GM12878 (cell line): ENCODE measurements at regions not wholly inside any gene's neighbourhood (a gene's known extent, or its start where the extent isn't known, plus 50 kb on each side); places are given as distances from the start of the nearest gene placed in this dataset.

Source experiments
- ATAC-seq: fragments of 200-7000 bp; cut with Tn5 transposase; 3 replicates; pipeline ENCODE4 v1.9.1; 2020; ENCODE audit warnings: mild to moderate bottlenecking, moderate library complexity
- BruUV-seq: library from RNA; stranded (reverse); fragments of 400-500 nt; replicated peaks from 2 replicates; lab custom pipeline; 2021; lab: Mats Ljungman, UMichigan
- CTCF ChIA-PET: fragments of 300-600 bp; sonication (Branson Sonifier 250); formaldehyde crosslinking; extraction: SDS; loops from one replicate; lab custom pipeline; 2021; ENCODE audit warnings: inconsistent platforms; lab: Yijun Ruan, JAX
- POLR2A ChIA-PET: fragments of 350-600 bp; formaldehyde crosslinking; extraction: SDS; loops from one replicate; lab custom pipeline; 2021; ENCODE audit warnings: inconsistent platforms; lab: Charles Lee
- RAD21 ChIA-PET: fragments of 300-600 bp; sonication (Branson Sonifier 250); formaldehyde crosslinking; loops from one replicate; lab custom pipeline; 2023; ENCODE audit warnings: antibody characterized with exemption; ENCODE audit not compliant: unreplicated experiment; lab: Charles Lee
- SMC1A ChIA-PET: fragments of 300-600 bp; sonication (Branson Sonifier 250); formaldehyde crosslinking; loops from one replicate; lab custom pipeline; 2023; ENCODE audit not compliant: unreplicated experiment, uncharacterized antibody; lab: Charles Lee
- DNase-seq: peaks from one replicate; pipeline ENCODE4 v3.0.0-alpha.2; 2011; ENCODE audit warnings: low read depth, low spot score
- FAIRE-seq: peaks from 3 replicates; lab custom pipeline; 2011; peaks lifted over from hg19 to GRCh38; lab: Jason Lieb, UNC
- H2AFZ ChIP-seq: 2 replicates; pipeline ENCODE4 v1.6.0; 2011; ENCODE audit warnings: low read depth, low read length, control low read depth; ENCODE audit not compliant: control insufficient read depth
- H3K27ac ChIP-seq: 2 replicates; pipeline ENCODE4 v1.5.1; 2011; ENCODE audit warnings: control low read depth; ENCODE audit not compliant: control insufficient read depth, insufficient read depth
- H3K27me3 ChIP-seq, 2 experiments: replicated peaks in 1 of 2; 2 replicates each; pipeline versions ENCODE4 v1.6.0 to v1.6.1; 2011; ENCODE audit warnings: low read length in 1 of 2; ENCODE audit not compliant: control insufficient read depth in 2 of 2, insufficient read depth in 2 of 2
- H3K36me3 ChIP-seq, 2 experiments: 2 replicates each; pipeline ENCODE4 v1.5.1; 2011; ENCODE audit warnings: low read length in 1 of 2; ENCODE audit not compliant: control insufficient read depth in 2 of 2, insufficient read depth in 2 of 2
- H3K4me1 ChIP-seq: 2 replicates; pipeline ENCODE4 v1.6.1; 2011; ENCODE audit warnings: mild to moderate bottlenecking, low read length, moderate library complexity, mixed read lengths; ENCODE audit not compliant: control insufficient read depth, insufficient read depth
- H3K4me2 ChIP-seq: 2 replicates; pipeline ENCODE4 v1.6.0; 2011; ENCODE audit warnings: control low read depth; ENCODE audit not compliant: control insufficient read depth, insufficient read depth
- H3K4me3 ChIP-seq: fragments of 200-600 bp; sonication (generic); 2 replicates; pipeline ENCODE4 v1.5.1; 2016
- H3K79me2 ChIP-seq: 2 replicates; pipeline ENCODE4 v1.6.0; 2011; ENCODE audit warnings: low read length; ENCODE audit not compliant: control insufficient read depth, insufficient read depth
- H3K9ac ChIP-seq: 2 replicates; pipeline ENCODE4 v1.8.0; 2011; ENCODE audit warnings: low read length, control low read depth, mixed read lengths; ENCODE audit not compliant: control insufficient read depth, insufficient read depth
- H3K9me3 ChIP-seq: replicated peaks from 3 replicates; pipeline ENCODE4 v1.5.1; 2011; ENCODE audit warnings: mild to moderate bottlenecking, low read length; ENCODE audit not compliant: control insufficient read depth, insufficient read depth
- H4K20me1 ChIP-seq: 2 replicates; pipeline ENCODE4 v1.6.0; 2011; ENCODE audit not compliant: control insufficient read depth, insufficient read depth
- ATF7 ChIP-seq: fragments of 450-650 bp; IDR thresholded peaks from 2 replicates; pipeline ENCODE4 v1.6.1; 2016; ENCODE audit warnings: low read depth, mild to moderate bottlenecking
- CBFB ChIP-seq: IDR thresholded peaks from 2 replicates; pipeline ENCODE4 v1.6.1; 2016; ENCODE audit warnings: antibody characterized with exemption, low read depth
- CBX5 ChIP-seq: sonication (generic); IDR thresholded peaks from 2 replicates; pipeline ENCODE4 v1.6.1; 2016; ENCODE audit warnings: low read depth, moderate library complexity, mild to moderate bottlenecking, inconsistent platforms
- CEBPB ChIP-seq, 2 experiments: fragments of 150-350 bp in 1 of 2; IDR thresholded peaks; 2 replicates each; pipeline ENCODE4 v1.6.1; 2012 to 2014; ENCODE audit warnings: low read depth in 2 of 2, low read length in 2 of 2, borderline replicate concordance in 1 of 2, inconsistent platforms in 1 of 2
- E2F8 ChIP-seq: fragments of 450-650 bp; IDR thresholded peaks from 2 replicates; pipeline ENCODE4 v1.6.1; 2018; ENCODE audit warnings: mild to moderate bottlenecking, low read depth, moderate library complexity; ENCODE audit not compliant: partially characterized antibody
- FOS ChIP-seq: IDR thresholded peaks from 3 replicates; pipeline ENCODE4 v1.6.1; 2011; ENCODE audit warnings: borderline replicate concordance; ENCODE audit not compliant: insufficient read length; ENCODE audit errors: extremely low read depth
- GABPA ChIP-seq: IDR thresholded peaks from 2 replicates; pipeline ENCODE4 v1.6.1; 2014; ENCODE audit warnings: antibody characterized with exemption, low read depth, mild to moderate bottlenecking, inconsistent platforms
- HDGF ChIP-seq: fragments of 450-650 bp; IDR thresholded peaks from 2 replicates; pipeline ENCODE4 v1.6.1; 2016; ENCODE audit warnings: antibody characterized with exemption
- LARP7 ChIP-seq: fragments of 450-650 bp; IDR thresholded peaks from 2 replicates; pipeline ENCODE4 v1.6.1; 2017; ENCODE audit warnings: mild to moderate bottlenecking
- PAX5 ChIP-seq: IDR thresholded peaks from 2 replicates; pipeline ENCODE4 v1.6.1; 2011; ENCODE audit warnings: low read depth, low read length, borderline replicate concordance
- TCF3 ChIP-seq: IDR thresholded peaks from 2 replicates; pipeline ENCODE4 v1.6.1; 2012; ENCODE audit warnings: low read depth, mild to moderate bottlenecking, low read length, borderline replicate concordance; ENCODE audit not compliant: insufficient read depth
- ZBED1 ChIP-seq: IDR thresholded peaks from 2 replicates; pipeline ENCODE4 v1.6.1; 2016; ENCODE audit warnings: borderline replicate concordance
- ZBTB4 ChIP-seq: fragments of 450-650 bp; formaldehyde crosslinking; IDR thresholded peaks from 2 replicates; pipeline ENCODE4 v1.4.0; 2022; ENCODE audit warnings: mild to moderate bottlenecking, moderate library complexity
- ZNF274 ChIP-seq: IDR thresholded peaks from one replicate; pipeline ENCODE4 v1.8.0; 2011; ENCODE audit not compliant: insufficient read length, insufficient read depth
- WGBS: methylation state at CpG from one replicate; pipeline ENCODE4 v1.1.6; 2016; ENCODE audit warnings: low lambda C conversion rate; ENCODE audit not compliant: insufficient replicate concordance, insufficient coverage; ENCODE audit errors: missing lambda C conversion rate; 5-methylcytosine and 5-hydroxymethylcytosine counted together
- in situ Hi-C: fragments of 300-500 bp; cut with MboI; formaldehyde crosslinking; loops from 9 replicates; pipeline ENCODE4 v1.14.3; 2018; ENCODE audit warnings: mixed read lengths
- intact Hi-C: fragments of 100-400 bp; cut with micrococcal nuclease; formaldehyde crosslinking; loops from one replicate; pipeline ENCODE4 v1.14.2; 2022; ENCODE audit not compliant: unreplicated experiment
- TF ChIP-seq, protein P1 (sequence below): IDR thresholded peaks from 2 replicates; pipeline ENCODE4 v1.6.1; 2012; ENCODE audit warnings: low read length, inconsistent platforms

DNA sequence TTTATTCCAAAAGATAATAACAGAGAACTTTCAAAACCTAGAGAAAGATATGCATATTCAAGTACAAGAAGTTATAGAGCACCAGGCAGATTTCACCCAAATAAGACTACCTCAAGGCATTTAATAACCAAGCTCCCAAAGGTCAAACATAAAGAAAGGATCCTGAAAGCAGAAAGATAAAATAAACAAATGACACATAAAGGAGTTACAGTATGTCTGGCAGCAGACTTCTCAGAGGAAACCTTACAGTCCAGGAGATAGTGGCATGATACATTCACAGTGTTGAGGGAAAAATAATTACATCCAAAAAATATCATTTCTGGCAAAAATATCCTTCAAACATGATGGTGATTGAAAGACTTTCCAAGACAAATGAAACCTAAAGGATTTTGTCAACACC lies 185.8 kb upstream of the POU1F1 start (continued):
- TF ChIP-seq PAX5: no peak
- no peak for TF ChIP-seq LARP7
- TF ChIP-seq ZBTB4 (CRISPR knock-in tag): no peak
- no peak for TF ChIP-seq FOS

DNA sequence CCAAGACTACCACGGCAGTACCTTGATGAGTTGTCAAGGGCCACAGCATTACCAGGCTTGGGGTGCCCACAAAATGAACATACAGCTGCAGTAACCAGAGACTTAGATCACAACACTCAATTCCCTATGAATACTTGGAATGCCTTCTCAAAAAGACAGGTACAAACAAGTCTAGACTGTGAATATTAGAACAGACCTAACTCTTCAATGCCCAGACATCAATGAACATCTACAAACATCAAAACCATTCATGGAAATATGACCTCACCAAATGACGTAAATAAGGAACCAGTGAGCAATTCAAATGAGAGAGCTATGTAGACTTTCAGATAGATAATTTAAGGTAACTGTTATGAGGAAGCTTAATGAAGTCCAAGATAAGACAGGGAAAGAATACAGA lies 185.1 kb upstream of the POU1F1 start:
- no peak for FAIRE-seq
- in situ Hi-C loops: no loop called here
- TF ChIP-seq CEBPB (IDR thresholded peaks at IDR 0.05; ENCODE audit: borderline replicate concordance in 1 of 2, low read depth in 2 of 2, low read length in 2 of 2) (no peak), CBX5 (no peak), GABPA (no peak), HDGF (no peak), ATF7 (no peak), PAX5 (no peak), TCF3 (no peak), ZNF274 (no peak), FOS (no peak), E2F8 (no peak), ZBED1 (no peak), CBFB (no peak)
- TF ChIP-seq, protein P1, sequence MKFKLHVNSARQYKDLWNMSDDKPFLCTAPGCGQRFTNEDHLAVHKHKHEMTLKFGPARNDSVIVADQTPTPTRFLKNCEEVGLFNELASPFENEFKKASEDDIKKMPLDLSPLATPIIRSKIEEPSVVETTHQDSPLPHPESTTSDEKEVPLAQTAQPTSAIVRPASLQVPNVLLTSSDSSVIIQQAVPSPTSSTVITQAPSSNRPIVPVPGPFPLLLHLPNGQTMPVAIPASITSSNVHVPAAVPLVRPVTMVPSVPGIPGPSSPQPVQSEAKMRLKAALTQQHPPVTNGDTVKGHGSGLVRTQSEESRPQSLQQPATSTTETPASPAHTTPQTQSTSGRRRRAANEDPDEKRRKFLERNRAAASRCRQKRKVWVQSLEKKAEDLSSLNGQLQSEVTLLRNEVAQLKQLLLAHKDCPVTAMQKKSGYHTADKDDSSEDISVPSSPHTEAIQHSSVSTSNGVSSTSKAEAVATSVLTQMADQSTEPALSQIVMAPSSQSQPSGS: no peak

More for the DNA sequence above, 185.1 kb upstream of the POU1F1 start:
- ChIA-PET SMC1A (no interaction called here), POLR2A (no interaction called here), CTCF (no interaction called here), RAD21 (no interaction called here)
- Histone ChIP-seq H3K27ac (no peak overlapping the region), H3K4me3 (no peak overlapping the region), H2AFZ (no peak overlapping the region), H3K36me3 (no peaks in the 10 kb centered on the region), H3K27me3 (no peaks in the 10 kb centered on the region), H3K4me1 (no peaks in the 10 kb centered on the region), H3K9me3 (no peaks in the 10 kb centered on the region), H3K9ac (no peak overlapping the region), H3K79me2 (no peaks in the 10 kb centered on the region), H3K4me2 (no peak overlapping the region), H4K20me1 (no peaks in the 10 kb centered on the region)
- intact Hi-C loops: no loop called here
- no TSS peak for BruUV-seq
- 29% methylated on average over 2 of the region's 2 CpGs for WGBS
- DNase-seq (no peak), ATAC-seq (no peak)
